ENCODE measurements at regions not wholly inside any gene's neighbourhood (a gene's known extent, or its start where the extent isn't known, plus 50 kb on each side); places are given as distances from the start of the nearest gene placed in this dataset.

DNA sequence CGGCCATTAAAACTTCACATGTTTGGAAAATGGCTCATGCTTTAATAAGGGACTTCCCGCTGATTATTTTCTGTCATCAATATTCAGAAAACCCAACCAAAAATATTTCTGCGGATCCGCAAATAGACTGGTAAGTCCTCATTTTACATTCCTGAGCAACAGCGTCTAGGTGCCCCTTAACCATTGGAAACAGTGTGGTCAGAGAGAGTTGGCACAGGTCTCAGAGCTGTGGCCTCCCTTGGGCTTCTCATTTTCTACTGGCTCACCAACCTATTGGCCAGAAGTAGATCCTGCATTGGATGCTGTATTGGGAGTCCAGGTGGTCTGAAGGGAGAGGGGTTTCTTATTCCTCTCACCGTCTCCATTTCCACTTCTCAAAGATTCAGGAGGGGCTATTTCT, 348.1 kb upstream of the DCBLD2 start:
- TF ChIP-seq, protein P1, sequence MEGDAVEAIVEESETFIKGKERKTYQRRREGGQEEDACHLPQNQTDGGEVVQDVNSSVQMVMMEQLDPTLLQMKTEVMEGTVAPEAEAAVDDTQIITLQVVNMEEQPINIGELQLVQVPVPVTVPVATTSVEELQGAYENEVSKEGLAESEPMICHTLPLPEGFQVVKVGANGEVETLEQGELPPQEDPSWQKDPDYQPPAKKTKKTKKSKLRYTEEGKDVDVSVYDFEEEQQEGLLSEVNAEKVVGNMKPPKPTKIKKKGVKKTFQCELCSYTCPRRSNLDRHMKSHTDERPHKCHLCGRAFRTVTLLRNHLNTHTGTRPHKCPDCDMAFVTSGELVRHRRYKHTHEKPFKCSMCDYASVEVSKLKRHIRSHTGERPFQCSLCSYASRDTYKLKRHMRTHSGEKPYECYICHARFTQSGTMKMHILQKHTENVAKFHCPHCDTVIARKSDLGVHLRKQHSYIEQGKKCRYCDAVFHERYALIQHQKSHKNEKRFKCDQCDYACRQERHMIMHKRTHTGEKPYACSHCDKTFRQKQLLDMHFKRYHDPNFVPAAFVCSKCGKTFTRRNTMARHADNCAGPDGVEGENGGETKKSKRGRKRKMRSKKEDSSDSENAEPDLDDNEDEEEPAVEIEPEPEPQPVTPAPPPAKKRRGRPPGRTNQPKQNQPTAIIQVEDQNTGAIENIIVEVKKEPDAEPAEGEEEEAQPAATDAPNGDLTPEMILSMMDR (IDR thresholded peaks at IDR 0.05): no peak
- no peak for TF ChIP-seq POLR2A (IDR thresholded peaks at IDR 0.05)
- no peak overlapping the region for H3K4me3 ChIP-seq
- intact Hi-C loops (cut with DNase I; ENCODE audit: low total_unique reads): no loop called here
- H3K27ac ChIP-seq: no peak overlapping the region
- no peak for DNase-seq
- no peaks in the 10 kb centered on the region for H3K27me3 ChIP-seq
- H3K9me3 ChIP-seq: no peaks in the 10 kb centered on the region
- H3K36me3 ChIP-seq: no peaks in the 10 kb centered on the region
- no peaks in the 10 kb centered on the region for H3K4me1 ChIP-seq

DNA sequence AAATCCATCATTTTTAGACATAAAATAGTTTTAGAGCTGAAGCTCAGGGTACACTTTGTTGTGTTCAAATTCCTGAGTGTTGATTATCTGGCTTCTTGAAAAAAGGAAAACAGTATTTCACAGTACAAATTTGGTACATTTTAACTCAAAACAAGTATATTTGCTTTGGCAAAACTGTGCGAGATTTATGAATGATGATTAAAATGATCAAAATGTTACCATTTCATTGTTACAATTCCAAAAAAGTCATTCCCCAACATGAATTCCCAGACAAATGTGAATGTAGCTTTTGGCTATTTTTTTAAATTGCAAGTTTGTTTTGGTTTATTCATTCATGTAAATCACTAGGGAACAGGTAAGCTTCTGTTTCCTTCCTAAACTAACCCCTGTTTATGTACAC, 347.4 kb upstream of the DCBLD2 start:
- Histone ChIP-seq H3K4me3 (no peak overlapping the region), H3K27me3 (no peaks in the 10 kb centered on the region), H3K27ac (no peak overlapping the region), H3K36me3 (no peaks in the 10 kb centered on the region), H3K4me1 (no peaks in the 10 kb centered on the region), H3K9me3 (no peaks in the 10 kb centered on the region)
- TF ChIP-seq POLR2A (IDR thresholded peaks at IDR 0.05): no peak
- TF ChIP-seq, protein P1 (IDR thresholded peaks at IDR 0.05): no peak
- DNase-seq: no peak
- intact Hi-C loops (cut with DNase I; ENCODE audit: low total_unique reads): no loop called here

DNA sequence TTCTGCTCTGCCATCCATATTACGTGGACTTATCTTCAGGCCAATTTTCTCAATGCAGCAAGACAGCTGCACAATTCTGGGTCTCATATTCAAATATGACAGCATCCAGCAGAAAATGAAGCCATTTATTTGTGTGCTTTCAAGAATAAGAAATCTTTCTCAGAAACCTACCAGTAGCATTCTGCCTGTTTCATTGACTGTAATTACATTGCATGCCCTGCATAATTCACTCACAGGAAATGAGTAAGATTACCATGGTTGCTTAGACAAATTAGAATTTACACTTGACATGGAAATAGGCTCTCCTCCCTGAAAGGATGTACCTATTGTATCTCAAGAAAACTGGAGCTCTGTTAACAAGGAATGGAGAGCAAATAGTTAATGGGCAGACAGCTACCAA, 346.6 kb upstream of the DCBLD2 start:
- H3K27ac ChIP-seq: no peak overlapping the region
- intact Hi-C loops (cut with DNase I; ENCODE audit: low total_unique reads): no loop called here

DNA sequence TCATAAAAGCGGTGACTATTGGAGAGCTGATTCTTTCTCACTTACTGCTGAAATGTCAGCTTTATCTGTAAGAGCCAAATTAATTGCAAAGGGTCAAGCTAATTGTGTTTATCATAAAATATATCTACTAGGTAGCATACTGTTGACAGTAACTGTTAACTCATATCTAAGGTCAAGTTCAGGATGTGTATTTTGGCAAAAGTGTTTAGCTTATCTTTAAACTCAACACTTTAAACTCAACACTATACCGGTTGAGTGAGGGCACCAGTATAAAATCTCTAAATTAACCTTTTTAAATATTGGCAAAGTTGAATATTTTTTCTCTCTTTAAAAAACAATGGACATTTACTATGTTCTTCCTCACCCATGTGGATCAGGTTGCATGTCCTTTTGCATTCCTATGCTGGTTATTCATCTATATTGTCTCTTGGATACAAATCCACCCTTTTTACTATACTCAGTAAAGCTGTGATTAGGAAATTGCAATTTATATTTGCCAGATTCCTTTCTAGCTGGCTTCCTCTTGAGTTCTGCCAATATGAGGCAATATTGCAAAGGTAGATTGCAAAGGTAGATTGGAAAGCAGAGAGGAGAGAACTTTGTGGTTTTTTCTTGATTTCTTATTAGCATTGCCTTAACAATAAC, 344.6 kb upstream of the DCBLD2 start:
- Histone ChIP-seq H3K4me1 (no peaks in the 10 kb centered on the region), H3K4me3 (no peak overlapping the region), H3K27ac (no peak overlapping the region), H3K36me3 (no peaks in the 10 kb centered on the region), H3K9me3 (no peaks in the 10 kb centered on the region), H3K27me3 (no peaks in the 10 kb centered on the region)
- DNase-seq: no peak
- intact Hi-C loops (cut with DNase I; ENCODE audit: low total_unique reads): no loop called here
- TF ChIP-seq, protein P1 (IDR thresholded peaks at IDR 0.05): no peak
- no peak for TF ChIP-seq POLR2A (IDR thresholded peaks at IDR 0.05)

More for the DNA sequence above, 346.6 kb upstream of the DCBLD2 start:
- H3K9me3 ChIP-seq: no peaks in the 10 kb centered on the region
- DNase-seq: no peak
- no peaks in the 10 kb centered on the region for H3K4me1 ChIP-seq
- no peak overlapping the region for H3K4me3 ChIP-seq
- no peak for TF ChIP-seq POLR2A (IDR thresholded peaks at IDR 0.05)
- TF ChIP-seq, protein P1 (IDR thresholded peaks at IDR 0.05): no peak
- H3K27me3 ChIP-seq: no peaks in the 10 kb centered on the region
- H3K36me3 ChIP-seq: no peaks in the 10 kb centered on the region

DNA sequence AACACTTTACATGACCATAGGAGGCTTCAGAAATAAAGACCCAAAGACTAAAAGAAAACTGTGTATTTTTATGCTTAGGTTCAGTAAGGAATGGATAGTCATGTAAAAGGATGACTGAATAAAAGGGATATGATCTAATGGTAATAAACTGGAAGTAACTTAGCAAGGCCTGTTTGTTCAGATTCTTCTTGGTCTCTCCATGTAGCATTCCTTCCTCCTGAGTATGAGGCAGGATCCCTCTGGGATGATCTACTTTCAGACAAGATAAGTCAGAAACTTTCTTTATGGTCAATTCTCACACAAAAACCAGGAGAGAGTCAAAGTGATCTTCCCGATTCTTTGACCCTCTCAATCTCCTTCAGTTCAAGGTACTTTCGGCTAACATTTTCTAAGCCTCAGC, 340.8 kb upstream of the DCBLD2 start:
- intact Hi-C loops (cut with DNase I; ENCODE audit: low total_unique reads): no loop called here
- Histone ChIP-seq H3K36me3 (no peaks in the 10 kb centered on the region), H3K27me3 (no peaks in the 10 kb centered on the region), H3K4me3 (no peak overlapping the region), H3K27ac (no peak overlapping the region), H3K9me3 (no peaks in the 10 kb centered on the region), H3K4me1 (no peaks in the 10 kb centered on the region)
- no peak for TF ChIP-seq POLR2A (IDR thresholded peaks at IDR 0.05)
- TF ChIP-seq, protein P1 (IDR thresholded peaks at IDR 0.05): no peak
- no peak for DNase-seq

Data from uterus (tissue), 3 donors.